HL-60 (cell line): ENCODE measurements at regions not wholly inside any gene's neighbourhood (a gene's known extent, or its start where the extent isn't known, plus 50 kb on each side); places are given as distances from the start of the nearest gene placed in this dataset.

Experiments
- DNase-seq, 2 experiments: peaks; one replicate each; pipeline ENCODE4 v3.0.0-alpha.2; 2010 to 2020; ENCODE audit warnings: low read depth in 1 of 2, low spot score in 1 of 2
- H3K27ac ChIP-seq: fragments of 250-450 bp; sonication (Bioruptor Pico); replicated peaks from 2 replicates; pipeline ENCODE4 v1.5.1; 2020; ENCODE audit warnings: mild to moderate bottlenecking, moderate library complexity
- H3K27me3 ChIP-seq: fragments of 250-450 bp; sonication (Bioruptor Pico); 2 replicates; pipeline ENCODE4 v1.5.1; 2021; ENCODE audit warnings: mild to moderate bottlenecking, moderate library complexity; ENCODE audit not compliant: insufficient read depth, poor library complexity, severe bottlenecking
- H3K4me3 ChIP-seq: replicated peaks from 2 replicates; pipeline ENCODE4 v1.5.1; 2011; ENCODE audit warnings: mild to moderate bottlenecking, control low read depth, low read length; ENCODE audit not compliant: insufficient read depth
- GABPA ChIP-seq: IDR thresholded peaks from 2 replicates; pipeline ENCODE4 v1.6.1; 2012; ENCODE audit warnings: low read depth
- POLR2AphosphoS5 ChIP-seq: IDR thresholded peaks from 2 replicates; pipeline ENCODE4 v1.6.1; 2012; ENCODE audit warnings: low read depth
- REST ChIP-seq: IDR thresholded peaks from 2 replicates; pipeline ENCODE4 v1.6.1; 2012; ENCODE audit warnings: low read depth; ENCODE audit not compliant: insufficient replicate concordance
- SPI1 ChIP-seq: IDR thresholded peaks from 2 replicates; pipeline ENCODE4 v1.6.1; 2012; ENCODE audit warnings: low read depth, mild to moderate bottlenecking, borderline replicate concordance
- TF ChIP-seq, protein P1 (sequence below): IDR thresholded peaks from one replicate; pipeline ENCODE4 v1.5.1; 2011; ENCODE audit warnings: low read length, control low read depth, inconsistent platforms; ENCODE audit not compliant: insufficient read depth

DNA sequence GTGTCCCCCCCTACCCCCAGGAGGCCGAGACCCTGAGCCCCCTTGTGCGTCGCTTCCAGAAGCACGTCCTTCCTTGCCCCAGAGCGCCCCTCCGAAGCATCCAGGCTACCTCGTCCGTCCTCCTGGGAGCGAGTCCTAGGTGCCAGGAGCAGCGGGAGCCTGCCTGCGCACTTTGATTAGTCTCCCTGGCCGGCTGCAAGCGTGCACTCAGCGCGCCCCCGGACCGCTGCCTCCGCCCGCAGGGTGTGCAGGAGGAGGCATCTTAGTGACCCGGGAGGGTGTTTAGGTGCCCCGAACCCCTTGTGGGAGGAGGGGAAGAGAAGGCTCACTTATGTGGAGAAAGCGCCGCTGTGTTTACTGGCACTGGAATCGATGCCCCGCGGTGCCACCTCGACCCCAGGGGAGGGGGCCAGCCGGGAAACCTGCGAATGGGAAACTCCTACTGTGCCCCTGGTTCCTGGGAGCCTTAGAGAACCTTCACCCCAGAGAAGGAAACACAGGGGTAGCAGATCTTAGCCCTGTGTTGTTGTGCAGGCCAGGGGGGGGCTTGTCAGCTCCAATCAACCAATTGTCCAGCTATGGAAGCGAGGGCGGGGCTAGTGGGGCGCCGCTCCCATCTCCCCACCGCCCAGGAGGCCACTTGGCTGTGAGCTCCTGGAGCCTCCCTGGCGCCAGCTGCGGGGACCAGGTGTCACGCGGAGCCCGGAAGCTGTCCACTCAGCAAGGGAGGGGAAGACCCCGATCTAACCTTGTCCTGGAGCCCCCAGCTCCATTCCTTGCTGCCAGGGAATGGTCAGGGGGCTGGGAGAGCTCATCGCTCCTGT lies 922.8 kb upstream of the EEF2KMT start:
- no peak for DNase-seq
- H3K4me3 ChIP-seq, result no peak overlapping the region
- no peak overlapping the region for H3K27ac ChIP-seq
- peaks cover 20% of the 10 kb centered on the region for H3K27me3 ChIP-seq
- TF ChIP-seq SPI1, result no peak
- no peak for TF ChIP-seq REST
- no peak for TF ChIP-seq GABPA
- TF ChIP-seq, protein P1, sequence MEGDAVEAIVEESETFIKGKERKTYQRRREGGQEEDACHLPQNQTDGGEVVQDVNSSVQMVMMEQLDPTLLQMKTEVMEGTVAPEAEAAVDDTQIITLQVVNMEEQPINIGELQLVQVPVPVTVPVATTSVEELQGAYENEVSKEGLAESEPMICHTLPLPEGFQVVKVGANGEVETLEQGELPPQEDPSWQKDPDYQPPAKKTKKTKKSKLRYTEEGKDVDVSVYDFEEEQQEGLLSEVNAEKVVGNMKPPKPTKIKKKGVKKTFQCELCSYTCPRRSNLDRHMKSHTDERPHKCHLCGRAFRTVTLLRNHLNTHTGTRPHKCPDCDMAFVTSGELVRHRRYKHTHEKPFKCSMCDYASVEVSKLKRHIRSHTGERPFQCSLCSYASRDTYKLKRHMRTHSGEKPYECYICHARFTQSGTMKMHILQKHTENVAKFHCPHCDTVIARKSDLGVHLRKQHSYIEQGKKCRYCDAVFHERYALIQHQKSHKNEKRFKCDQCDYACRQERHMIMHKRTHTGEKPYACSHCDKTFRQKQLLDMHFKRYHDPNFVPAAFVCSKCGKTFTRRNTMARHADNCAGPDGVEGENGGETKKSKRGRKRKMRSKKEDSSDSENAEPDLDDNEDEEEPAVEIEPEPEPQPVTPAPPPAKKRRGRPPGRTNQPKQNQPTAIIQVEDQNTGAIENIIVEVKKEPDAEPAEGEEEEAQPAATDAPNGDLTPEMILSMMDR, result no peak
- no peak for TF ChIP-seq POLR2AphosphoS5

- DNase-seq, result no peak
- H3K27me3 ChIP-seq, result peaks cover 20% of the 10 kb centered on the region
- no peak overlapping the region for H3K4me3 ChIP-seq
- H3K27ac ChIP-seq, result no peak overlapping the region
- no peak for TF ChIP-seq GABPA
- TF ChIP-seq, protein P1, result no peak
- TF ChIP-seq REST, result no peak
- TF ChIP-seq POLR2AphosphoS5, result no peak
- no peak for TF ChIP-seq SPI1
Measured at GRCh38 chr16:6019490-6019991, 921.9 kb upstream of the EEF2KMT start.

GRCh38 chr16:6018848-6019489 lies 921.4 kb upstream of the EEF2KMT start:
- no peak overlapping the region for H3K4me3 ChIP-seq
- TF ChIP-seq GABPA (no peak), SPI1 (no peak), POLR2AphosphoS5 (no peak), REST (no peak)
- TF ChIP-seq, protein P1, result no peak
- H3K27me3 ChIP-seq, result peaks cover 20% of the 10 kb centered on the region
- no peak for DNase-seq
- H3K27ac ChIP-seq, result no peak overlapping the region
